Fibroblast of lung (primary cell): ENCODE measurements at regions not wholly inside any gene's neighbourhood (a gene's known extent, or its start where the extent isn't known, plus 50 kb on each side); places are given as distances from the start of the nearest gene placed in this dataset.

ENCODE experiments used
- DNase-seq, 2 donors: peaks; one replicate each; pipeline versions ENCODE4 v3.0.0 to v3.0.0-alpha.2; 2010; ENCODE audit warnings: low read depth in 2 of 2
- H2AFZ ChIP-seq: 2 replicates; pipeline ENCODE4 v1.5.1; 2012; ENCODE audit warnings: low read length, control low read depth, inconsistent platforms
- H3K27ac ChIP-seq: 2 replicates; pipeline ENCODE4 v1.5.1; 2011; ENCODE audit warnings: low read length, control low read depth; ENCODE audit not compliant: insufficient read depth
- H3K27me3 ChIP-seq: 2 replicates; pipeline ENCODE4 v1.5.1; 2011; ENCODE audit warnings: mild to moderate bottlenecking, low read length; ENCODE audit not compliant: control insufficient read depth, insufficient read depth
- H3K36me3 ChIP-seq: 2 replicates; pipeline ENCODE4 v1.5.1; 2011; ENCODE audit warnings: low read length; ENCODE audit not compliant: control insufficient read depth, insufficient read depth
- H3K4me1 ChIP-seq: 2 replicates; pipeline ENCODE4 v1.5.1; 2011; ENCODE audit warnings: low read length; ENCODE audit not compliant: control insufficient read depth, insufficient read depth; ENCODE audit errors: extremely low read depth
- H3K4me2 ChIP-seq: 2 replicates; pipeline ENCODE4 v1.5.1; 2011; ENCODE audit warnings: low read length, control low read depth; ENCODE audit not compliant: insufficient read depth; ENCODE audit errors: extremely low read depth
- H3K4me3 ChIP-seq, 4 experiments: fragments of 200-600 bp in 1 of 4; sonication (generic) in 1 of 4; replicated peaks in 1 of 4; 2 replicates each; pipeline ENCODE4 v1.5.1; 2011 to 2016; ENCODE audit warnings: low read length in 4 of 4, low read depth in 3 of 4, mild to moderate bottlenecking in 3 of 4, control low read depth in 2 of 4, inconsistent platforms in 1 of 4, mixed read lengths in 1 of 4; ENCODE audit not compliant: insufficient read depth in 1 of 4; ENCODE audit errors: control extremely low read depth in 1 of 4
- H3K79me2 ChIP-seq: 2 replicates; pipeline ENCODE4 v1.5.1; 2012; ENCODE audit warnings: mild to moderate bottlenecking, low read length, inconsistent platforms; ENCODE audit not compliant: control insufficient read depth, insufficient read depth
- H3K9ac ChIP-seq: 2 replicates; pipeline ENCODE4 v1.5.1; 2011; ENCODE audit warnings: mild to moderate bottlenecking, low read length, control low read depth; ENCODE audit not compliant: insufficient read depth
- H3K9me3 ChIP-seq: 2 replicates; pipeline ENCODE4 v1.5.1; 2012; ENCODE audit warnings: low read depth, low read length; ENCODE audit not compliant: control insufficient read depth, insufficient read depth
- H4K20me1 ChIP-seq: 2 replicates; pipeline ENCODE4 v1.5.1; 2011; ENCODE audit warnings: low read length; ENCODE audit not compliant: control insufficient read depth, insufficient read depth; ENCODE audit errors: extremely low read depth
- CTCF ChIP-seq, 2 donors: IDR thresholded peaks in 1 of 2; conservative IDR thresholded peaks in 1 of 2; 1 replicate in 1 of 2; 2 replicates in 1 of 2; pipeline ENCODE4 v1.5.1; 2011 to 2012; ENCODE audit warnings: low read length in 2 of 2, control low read depth in 1 of 2, inconsistent platforms in 1 of 2, low read depth in 1 of 2, mild to moderate bottlenecking in 1 of 2
- EZH2 ChIP-seq: IDR thresholded peaks from 2 replicates; pipeline ENCODE4 v1.5.1; 2012; ENCODE audit warnings: low read length, control low read depth, mild to moderate bottlenecking; ENCODE audit errors: missing control alignments

GRCh38 chr1:213423605-213424004 lies 372.6 kb downstream of the RPS6KC1 start:
- Histone ChIP-seq H3K4me3 (no peak overlapping the region), H3K36me3 (no peaks in the 10 kb centered on the region), H2AFZ (no peak overlapping the region), H3K4me1 (no peaks in the 10 kb centered on the region), H3K4me2 (no peak overlapping the region), H3K27ac (no peak overlapping the region), H3K9ac (no peak overlapping the region), H3K9me3 (no peaks in the 10 kb centered on the region), H3K79me2 (no peaks in the 10 kb centered on the region), H4K20me1 (no peaks in the 10 kb centered on the region), H3K27me3 (no peaks in the 10 kb centered on the region)
- TF ChIP-seq CTCF (conservative IDR thresholded peaks at IDR 0.05 in 1 of 2, IDR thresholded peaks at IDR 0.05 in 1 of 2; ENCODE audit: low read depth in 1 of 2, low read length in 2 of 2) (no peak), EZH2 (no peak)
- no peak for DNase-seq

- Histone ChIP-seq H4K20me1 (no peaks in the 10 kb centered on the region), H3K9ac (no peak overlapping the region), H2AFZ (no peak overlapping the region), H3K4me1 (no peaks in the 10 kb centered on the region), H3K4me3 (no peak overlapping the region), H3K4me2 (no peak overlapping the region), H3K27me3 (no peaks in the 10 kb centered on the region), H3K36me3 (no peaks in the 10 kb centered on the region), H3K79me2 (no peaks in the 10 kb centered on the region), H3K9me3 (no peaks in the 10 kb centered on the region), H3K27ac (no peak overlapping the region)
- TF ChIP-seq CTCF (conservative IDR thresholded peaks at IDR 0.05 in 1 of 2, IDR thresholded peaks at IDR 0.05 in 1 of 2; ENCODE audit: low read depth in 1 of 2, low read length in 2 of 2) (no peak), EZH2 (no peak)
- DNase-seq: no peak
Observed at GRCh38 chr1:213425376-213426030, 374.5 kb downstream of the RPS6KC1 start.

GRCh38 chr1:213429642-213430041 lies 378.6 kb downstream of the RPS6KC1 start:
- Histone ChIP-seq H3K27ac (no peak overlapping the region), H3K9ac (no peak overlapping the region)
- no peak for TF ChIP-seq EZH2
- no peak for TF ChIP-seq CTCF (conservative IDR thresholded peaks at IDR 0.05 in 1 of 2, IDR thresholded peaks at IDR 0.05 in 1 of 2; ENCODE audit: low read depth in 1 of 2, low read length in 2 of 2)

More at GRCh38 chr1:213429642-213430041, 378.6 kb downstream of the RPS6KC1 start:
- H3K27me3 ChIP-seq: no peaks in the 10 kb centered on the region
- no peaks in the 10 kb centered on the region for H3K9me3 ChIP-seq
- DNase-seq: no peak
- H4K20me1 ChIP-seq: no peaks in the 10 kb centered on the region
- no peak overlapping the region for H3K4me3 ChIP-seq
- H3K79me2 ChIP-seq: no peaks in the 10 kb centered on the region
- no peak overlapping the region for H3K4me2 ChIP-seq
- H2AFZ ChIP-seq: no peak overlapping the region
- no peaks in the 10 kb centered on the region for H3K4me1 ChIP-seq
- no peaks in the 10 kb centered on the region for H3K36me3 ChIP-seq
